Cardiac fibroblast (primary cell): ENCODE measurements at regions not wholly inside any gene's neighbourhood (a gene's known extent, or its start where the extent isn't known, plus 50 kb on each side); places are given as distances from the start of the nearest gene placed in this dataset.
"Not testable (repeated sequence)": the region's sequence is repeated elsewhere in the genome, so short reads cannot be mapped to it uniquely, and the experiment has no call there.

Source experiments
- DNase-seq, 2 donors: peaks; one replicate each; pipeline versions ENCODE4 v3.0.0 to v3.0.0-alpha.2; 2010; ENCODE audit warnings: low read depth in 2 of 2
- H3K4me3 ChIP-seq, 2 donors: replicated peaks in 1 of 2; 1 replicate in 1 of 2; 2 replicates in 1 of 2; pipeline ENCODE4 v1.5.1; 2011; ENCODE audit warnings: low read depth in 2 of 2, low read length in 2 of 2, mild to moderate bottlenecking in 2 of 2, moderate library complexity in 1 of 2
- TF ChIP-seq, protein P1 (sequence below): IDR thresholded peaks from one replicate; pipeline ENCODE4 v1.5.1; 2011; ENCODE audit warnings: low read depth, mild to moderate bottlenecking, low read length, inconsistent platforms

DNA sequence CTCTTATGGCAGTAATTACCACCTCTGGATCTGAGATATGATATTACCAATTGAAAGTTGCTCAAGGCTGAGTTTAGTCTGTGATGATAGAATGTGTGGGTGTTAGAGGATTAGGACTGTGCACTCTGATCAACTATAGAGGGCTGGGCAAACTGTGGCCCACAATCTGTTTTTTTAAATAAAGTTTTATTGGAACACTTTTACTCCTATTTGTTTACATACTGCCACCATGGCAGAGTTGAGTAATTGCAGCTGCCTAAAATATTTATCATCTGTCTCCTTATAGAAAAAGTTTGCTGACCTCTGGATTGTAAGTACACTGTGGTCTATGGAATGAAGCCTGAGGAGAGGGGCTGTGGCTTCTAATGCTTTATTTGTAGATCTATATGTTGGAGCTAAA, 71.5 kb upstream of the N4BP1 start:
- H3K4me3 ChIP-seq = no peak overlapping the region
- DNase-seq = no peak

DNA sequence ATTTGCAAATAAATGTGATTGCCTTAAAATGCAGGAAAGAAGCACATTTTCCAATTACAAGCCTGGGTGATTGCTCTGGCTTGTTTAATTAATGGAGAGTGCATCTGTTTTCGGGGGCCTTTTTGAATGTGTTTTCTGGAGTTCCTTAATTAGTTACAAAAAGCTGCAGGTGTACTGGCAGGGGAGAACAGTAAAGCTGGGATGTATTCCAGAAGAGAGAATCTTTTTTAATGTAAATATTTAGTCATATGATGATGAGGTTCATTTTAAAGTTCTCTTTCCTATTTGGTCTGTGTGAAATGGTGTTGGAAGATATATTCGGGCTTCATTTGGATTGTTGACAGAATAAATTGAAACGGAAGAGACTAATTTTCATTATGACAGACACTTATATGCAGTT, 70.9 kb upstream of the N4BP1 start:
- no peak for DNase-seq
- H3K4me3 ChIP-seq = no peak overlapping the region
- TF ChIP-seq, protein P1, sequence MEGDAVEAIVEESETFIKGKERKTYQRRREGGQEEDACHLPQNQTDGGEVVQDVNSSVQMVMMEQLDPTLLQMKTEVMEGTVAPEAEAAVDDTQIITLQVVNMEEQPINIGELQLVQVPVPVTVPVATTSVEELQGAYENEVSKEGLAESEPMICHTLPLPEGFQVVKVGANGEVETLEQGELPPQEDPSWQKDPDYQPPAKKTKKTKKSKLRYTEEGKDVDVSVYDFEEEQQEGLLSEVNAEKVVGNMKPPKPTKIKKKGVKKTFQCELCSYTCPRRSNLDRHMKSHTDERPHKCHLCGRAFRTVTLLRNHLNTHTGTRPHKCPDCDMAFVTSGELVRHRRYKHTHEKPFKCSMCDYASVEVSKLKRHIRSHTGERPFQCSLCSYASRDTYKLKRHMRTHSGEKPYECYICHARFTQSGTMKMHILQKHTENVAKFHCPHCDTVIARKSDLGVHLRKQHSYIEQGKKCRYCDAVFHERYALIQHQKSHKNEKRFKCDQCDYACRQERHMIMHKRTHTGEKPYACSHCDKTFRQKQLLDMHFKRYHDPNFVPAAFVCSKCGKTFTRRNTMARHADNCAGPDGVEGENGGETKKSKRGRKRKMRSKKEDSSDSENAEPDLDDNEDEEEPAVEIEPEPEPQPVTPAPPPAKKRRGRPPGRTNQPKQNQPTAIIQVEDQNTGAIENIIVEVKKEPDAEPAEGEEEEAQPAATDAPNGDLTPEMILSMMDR = no peak

More for the DNA sequence above, 71.5 kb upstream of the N4BP1 start:
- TF ChIP-seq, protein P1 = no peak

DNA sequence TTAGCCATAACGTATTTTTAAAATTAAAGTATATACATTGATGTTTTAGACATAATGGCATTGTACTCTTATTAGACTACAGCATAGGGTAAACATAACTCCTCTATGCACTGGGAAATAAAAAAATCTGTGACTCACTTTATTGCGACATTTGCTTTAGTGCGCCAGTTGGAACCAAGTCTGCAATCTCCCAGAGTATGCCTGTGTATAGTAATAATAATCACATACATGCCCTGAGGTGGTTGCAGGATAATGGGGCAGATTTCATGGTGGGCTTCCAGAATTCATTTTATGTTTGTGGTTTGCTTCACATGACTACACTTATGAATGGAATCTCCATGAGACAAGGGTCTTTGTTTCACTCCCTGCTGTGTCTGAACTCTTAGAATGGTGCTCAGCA, 66.9 kb upstream of the N4BP1 start:
- peak; percentile 20 to 49 for DNase-seq
- no peak overlapping the region for H3K4me3 ChIP-seq
- TF ChIP-seq, protein P1 = no peak

DNA sequence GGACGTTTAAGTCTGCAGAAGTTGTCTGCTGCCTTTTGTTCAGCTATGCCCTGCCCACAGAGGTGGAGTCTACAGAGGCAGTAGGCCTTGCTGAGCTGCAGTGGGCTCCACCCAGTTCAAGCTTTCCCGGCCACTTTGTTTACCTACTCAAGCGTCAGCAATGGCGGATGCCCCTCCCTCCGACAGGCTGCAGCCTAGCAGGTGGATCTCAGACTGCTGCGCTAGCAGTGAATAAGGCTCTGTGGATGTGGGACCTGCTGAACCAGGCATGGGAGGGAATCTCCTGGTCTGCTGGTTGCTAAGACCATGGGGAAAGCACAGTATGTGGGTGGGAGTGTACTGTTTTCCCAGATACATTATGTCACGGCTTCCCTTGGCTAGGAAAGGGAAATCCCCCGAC, 58.2 kb upstream of the N4BP1 start:
- H3K4me3 ChIP-seq, DNase-seq: not testable (repeated sequence)

DNA sequence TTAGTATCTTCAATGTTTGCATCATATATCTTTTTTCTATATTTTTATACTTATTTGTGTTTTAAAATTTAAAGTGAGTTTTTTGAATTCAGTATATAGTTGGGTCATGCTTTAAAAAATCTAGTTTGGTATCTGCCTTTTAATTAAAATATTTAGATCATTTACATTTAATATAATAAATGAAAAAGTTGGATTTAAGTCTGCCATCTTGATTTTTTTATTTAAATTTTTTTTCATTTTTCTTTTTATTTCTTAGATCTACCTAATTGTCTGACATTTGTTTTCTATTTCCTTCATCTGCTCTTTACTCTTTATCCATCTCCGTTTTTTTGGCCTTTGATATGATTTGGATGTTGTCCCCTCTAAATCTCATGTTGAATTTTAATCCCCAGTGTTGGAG, 50.0 kb upstream of the N4BP1 start:
- TF ChIP-seq, protein P1 = no peak
- no peak for DNase-seq
- no peak overlapping the region for H3K4me3 ChIP-seq
